K562 (cell line): ENCODE measurements at regions not wholly inside any gene's neighbourhood (a gene's known extent, or its start where the extent isn't known, plus 50 kb on each side); places are given as distances from the start of the nearest gene placed in this dataset.

Experiments
- ATAC-seq: fragments of 200-7000 bp; cut with Tn5 transposase; 3 replicates; pipeline ENCODE4 v1.9.1; 2020; ENCODE audit warnings: moderate library complexity
- BruUV-seq: library from RNA; stranded (reverse); fragments of 400-500 nt; replicated peaks from 2 replicates; lab custom pipeline; 2021; lab: Mats Ljungman, UMichigan
- CTCF ChIA-PET: fragments of 300-600 bp; formaldehyde crosslinking; extraction: SDS; loops from one replicate; lab custom pipeline; 2021; ENCODE audit warnings: low intra/inter-chr PET ratio; lab: Yijun Ruan, JAX
- POLR2A ChIA-PET: fragments of 300-600, 350-650 bp; sonication (Branson Sonifier 250); formaldehyde crosslinking; extraction: SDS; loops from one replicate; lab custom pipeline; 2021; ENCODE audit warnings: antibody characterized with exemption, inconsistent platforms; lab: Yijun Ruan, JAX
- DNase-seq, 4 experiments: peaks; one replicate each; pipeline versions ENCODE4 v3.0.0 to v3.0.0-alpha.2; 2011 to 2018; ENCODE audit warnings: low spot score in 3 of 4, mixed read lengths in 3 of 4; ENCODE audit errors: extremely low read depth in 1 of 4
- FAIRE-seq: peaks from 2 replicates; lab custom pipeline; 2011; peaks lifted over from hg19 to GRCh38; lab: Jason Lieb, UNC
- H2AFZ ChIP-seq: 2 replicates; pipeline ENCODE4 v1.6.0; 2011; ENCODE audit warnings: low read depth, low read length, control low read depth, inconsistent platforms
- H3K27ac ChIP-seq: fragments of 200-600 bp; 3 replicates; pipeline ENCODE4 v1.8.0; 2011; ENCODE audit warnings: low read depth, mild to moderate bottlenecking, control low read depth, inconsistent platforms, low read length, moderate library complexity, mixed read lengths; ENCODE audit errors: extremely low read depth
- H3K27me3 ChIP-seq, 2 experiments: fragments of 300-600 bp in 1 of 2; 2 replicates in 1 of 2; 3 replicates in 1 of 2; pipeline versions ENCODE4 v1.6.0 to v1.8.0; 2011; ENCODE audit warnings: inconsistent platforms in 2 of 2, low read length in 2 of 2, mild to moderate bottlenecking in 1 of 2, mixed read lengths in 1 of 2, moderate library complexity in 1 of 2; ENCODE audit not compliant: control insufficient read depth in 2 of 2, insufficient read depth in 2 of 2
- H3K36me3 ChIP-seq: fragments of 300-600 bp; 3 replicates; pipeline ENCODE4 v1.8.0; 2011; ENCODE audit warnings: mild to moderate bottlenecking, low read length, inconsistent platforms; ENCODE audit not compliant: control insufficient read depth, insufficient read depth
- H3K4me1 ChIP-seq, 2 experiments: fragments of 200-600 bp in 1 of 2; replicated peaks in 1 of 2; 2 replicates in 1 of 2; 3 replicates in 1 of 2; pipeline versions ENCODE4 v1.5.1 to v1.8.0; 2011; ENCODE audit warnings: inconsistent platforms in 2 of 2, low read length in 2 of 2, mild to moderate bottlenecking in 1 of 2, mixed read lengths in 1 of 2, moderate library complexity in 1 of 2; ENCODE audit not compliant: control insufficient read depth in 2 of 2, insufficient read depth in 2 of 2
- H3K4me2 ChIP-seq: 2 replicates; pipeline ENCODE4 v1.6.1; 2011; ENCODE audit warnings: low read length, control low read depth, inconsistent platforms, mixed read lengths; ENCODE audit not compliant: insufficient read depth
- H3K4me3 ChIP-seq: fragments of 200-600 bp; sonication (generic), shearing (Covaris generic); 2 replicates; pipeline ENCODE4 v1.5.1; 2016; ENCODE audit warnings: control low read depth, inconsistent platforms
- H3K79me2 ChIP-seq: fragments of 200-600 bp; 3 replicates; pipeline ENCODE4 v1.8.0; 2011; ENCODE audit warnings: low read length, inconsistent platforms; ENCODE audit not compliant: control insufficient read depth, insufficient read depth
- H3K9ac ChIP-seq, 2 experiments: 2 replicates each; pipeline versions ENCODE4 v1.6.0 to v1.6.1; 2011; ENCODE audit warnings: low read depth in 2 of 2, low read length in 2 of 2, control low read depth in 1 of 2, inconsistent platforms in 1 of 2, mild to moderate bottlenecking in 1 of 2, mixed read lengths in 1 of 2; ENCODE audit not compliant: insufficient read depth in 1 of 2
- H3K9me1 ChIP-seq: one replicate; pipeline ENCODE4 v1.6.0; 2011; ENCODE audit warnings: inconsistent platforms, mild to moderate bottlenecking, low read length, moderate library complexity; ENCODE audit not compliant: control insufficient read depth, insufficient read depth
- H3K9me3 ChIP-seq: replicated peaks from 2 replicates; pipeline ENCODE4 v1.5.1; 2011; ENCODE audit warnings: low read depth, low read length, inconsistent platforms; ENCODE audit not compliant: control insufficient read depth, insufficient read depth
- H4K20me1 ChIP-seq: replicated peaks from 2 replicates; pipeline ENCODE4 v1.6.1; 2011; ENCODE audit warnings: low read length, inconsistent platforms, mixed read lengths; ENCODE audit not compliant: control insufficient read depth, insufficient read depth
- CCAR2 ChIP-seq: fragments of 200-400 bp; formaldehyde crosslinking; IDR thresholded peaks from 2 replicates; pipeline ENCODE4 v1.6.1; 2017; ENCODE audit warnings: mild to moderate bottlenecking, low read depth, low read length
- MEF2A ChIP-seq: IDR thresholded peaks from 2 replicates; pipeline ENCODE4 v1.6.1; 2011; ENCODE audit warnings: low read depth, mild to moderate bottlenecking, low read length, moderate library complexity; ENCODE audit not compliant: control insufficient read depth
- NR2C1 ChIP-seq, 2 experiments: fragments of 450-650 bp; IDR thresholded peaks; 2 replicates each; pipeline ENCODE4 v1.6.1; 2017; ENCODE audit warnings: mild to moderate bottlenecking in 2 of 2, antibody characterized with exemption in 1 of 2, inconsistent platforms in 1 of 2, missing compliant biosample characterization in 1 of 2, missing genetic modification characterization in 1 of 2
- PRMT5 ChIP-seq: sonication (generic); formaldehyde crosslinking; IDR thresholded peaks from 2 replicates; pipeline ENCODE4 v1.5.0; 2020; ENCODE audit warnings: missing genetic modification reagents
- PTRF ChIP-seq: fragments of 450-650 bp; IDR thresholded peaks from 2 replicates; pipeline ENCODE4 v1.6.1; 2016; ENCODE audit warnings: mild to moderate bottlenecking, missing genetic modification characterization, missing compliant biosample characterization
- RBM34 ChIP-seq: fragments of 200-400 bp; formaldehyde crosslinking; IDR thresholded peaks from 2 replicates; pipeline ENCODE4 v1.6.1; 2018; ENCODE audit warnings: low read length, borderline replicate concordance; ENCODE audit not compliant: insufficient read depth
- SLC30A9 ChIP-seq: fragments of 250-450 bp; sonication (Bioruptor Pico); IDR thresholded peaks from 2 replicates; pipeline ENCODE4 v1.8.0; 2022; ENCODE audit warnings: mild to moderate bottlenecking, moderate library complexity
- SRSF7 ChIP-seq: fragments of 200-400 bp; formaldehyde crosslinking; optimal IDR thresholded peaks from 2 replicates; pipeline ENCODE3; 2017; ENCODE audit warnings: mild to moderate bottlenecking, low read depth, low read length
- TRIM25 ChIP-seq: fragments of 450-650 bp; IDR thresholded peaks from 2 replicates; pipeline ENCODE4 v1.7.0; 2016; ENCODE audit warnings: borderline replicate concordance
- ZBTB17 ChIP-seq: fragments of 450-650 bp; formaldehyde crosslinking; IDR thresholded peaks from 2 replicates; pipeline ENCODE4 v1.4.0; 2020; ENCODE audit warnings: mild to moderate bottlenecking
- ZFP30 ChIP-seq: fragments of 250-450 bp; sonication (Bioruptor Pico); IDR thresholded peaks from 2 replicates; pipeline ENCODE4 v1.8.0; 2022; ENCODE audit warnings: moderate library complexity, mild to moderate bottlenecking, inconsistent platforms, borderline replicate concordance
- ZNF239 ChIP-seq: fragments of 250-450 bp; sonication (Bioruptor Pico); IDR thresholded peaks from 2 replicates; pipeline ENCODE4 v1.4.0; 2020; ENCODE audit warnings: mild to moderate bottlenecking
- ZNF407 ChIP-seq: fragments of 450-650 bp; IDR thresholded peaks from 2 replicates; pipeline ENCODE4 v1.6.1; 2016; ENCODE audit warnings: low read depth
- ZNF57 ChIP-seq: fragments of 450-650 bp; formaldehyde crosslinking; IDR thresholded peaks from 2 replicates; pipeline ENCODE4 v1.4.0; 2020; ENCODE audit warnings: mild to moderate bottlenecking, moderate library complexity
- WGBS: fragments of 100-300 bp; shearing (Covaris generic); methylation state at CpG from one replicate; pipeline ENCODE4 v1.1.6; 2016; ENCODE audit warnings: low coverage, mixed read lengths; ENCODE audit not compliant: insufficient coverage; ENCODE audit errors: missing lambda C conversion rate; 5-methylcytosine and 5-hydroxymethylcytosine counted together
- in situ Hi-C: fragments of 300-500 bp; cut with MboI; formaldehyde crosslinking; loops from 4 replicates; pipeline ENCODE4 v1.15.0; 2018; ENCODE audit warnings: inconsistent platforms, mixed read lengths
- intact Hi-C: fragments of 100-400 bp; cut with micrococcal nuclease; formaldehyde crosslinking; loops from 2 replicates; pipeline ENCODE4 v1.14.2; 2022

GRCh38 chr20:17093782-17094181, 133.1 kb upstream of the PCSK2 start:
- Histone ChIP-seq H3K9me3 (no peaks in the 10 kb centered on the region), H3K4me3 (no peak overlapping the region), H3K4me1 (no peaks in the 10 kb centered on the region), H3K4me2 (no peak overlapping the region), H3K27me3 (no peaks in the 10 kb centered on the region), H3K27ac (no peak overlapping the region), H2AFZ (no peak overlapping the region), H3K9ac (no peak overlapping the region), H3K9me1 (no peaks in the 10 kb centered on the region), H3K79me2 (no peaks in the 10 kb centered on the region), H4K20me1 (no peaks in the 10 kb centered on the region), H3K36me3 (no peaks in the 10 kb centered on the region)
- TF ChIP-seq PTRF, result no peak
- no peak for TF ChIP-seq SRSF7
- no peak for TF ChIP-seq ZNF407
- TF ChIP-seq CCAR2, result no peak
- no peak for TF ChIP-seq ZFP30 (CRISPR knock-in tag)
- no peak for TF ChIP-seq RBM34
- TF ChIP-seq SLC30A9 (CRISPR knock-in tag), result no peak
- no peak for TF ChIP-seq ZNF239 (CRISPR knock-in tag)
- no peak for TF ChIP-seq PRMT5
- TF ChIP-seq NR2C1 (IDR thresholded peaks at IDR 0.05), result no peak
- TF ChIP-seq NR2C1 (tag; IDR thresholded peaks at IDR 0.05), result no peak
- TF ChIP-seq MEF2A, result no peak
- no peak for TF ChIP-seq TRIM25
- TF ChIP-seq ZBTB17 (CRISPR knock-in tag), result no peak
- TF ChIP-seq ZNF57 (CRISPR knock-in tag), result no peak
- FAIRE-seq (no peak), DNase-seq (no peak), ATAC-seq (no peak)
- BruUV-seq, result no TSS peak
- CTCF ChIA-PET, result no interaction called here
- POLR2A ChIA-PET, result no interaction called here
- in situ Hi-C loops (no loop called here), intact Hi-C loops (no loop called here)
- 0% methylated on average over 4 of the region's 4 CpGs for WGBS
